AG04450 (cell line): ENCODE measurements at regions not wholly inside any gene's neighbourhood (a gene's known extent, or its start where the extent isn't known, plus 50 kb on each side); places are given as distances from the start of the nearest gene placed in this dataset.

Experiments
- CTCF ChIA-PET: fragments of 300-600, 350-600 bp; formaldehyde crosslinking; extraction: SDS; loops from one replicate; lab custom pipeline; 2022; ENCODE audit warnings: antibody characterized with exemption, inconsistent platforms; lab: Charles Lee
- POLR2A ChIA-PET: fragments of 350-600 bp; formaldehyde crosslinking; extraction: SDS; loops from one replicate; lab custom pipeline; 2021; ENCODE audit warnings: antibody characterized with exemption, inconsistent platforms; lab: Yijun Ruan, JAX
- DNase-seq: peaks from one replicate; pipeline ENCODE4 v3.0.0-alpha.2; 2011; ENCODE audit warnings: low read depth, low spot score
- H3K27ac ChIP-seq: one replicate; pipeline ENCODE4 v1.5.1; 2012; ENCODE audit warnings: low read depth, low read length, control low read depth
- H3K27me3 ChIP-seq: one replicate; pipeline ENCODE4 v1.6.0; 2012; ENCODE audit warnings: low read length; ENCODE audit not compliant: control insufficient read depth, insufficient read depth
- H3K4me3 ChIP-seq: 2 replicates; pipeline ENCODE4 v1.5.1; 2011; ENCODE audit warnings: mild to moderate bottlenecking, low read depth, low read length, control low read depth
- H3K9me3 ChIP-seq: 2 replicates; pipeline ENCODE4 v1.5.1; 2012; ENCODE audit warnings: low read length; ENCODE audit not compliant: control insufficient read depth, insufficient read depth
- TF ChIP-seq, protein P1 (sequence below): IDR thresholded peaks from 2 replicates; pipeline ENCODE4 v1.5.1; 2011; ENCODE audit warnings: low read depth, low read length, control low read depth, inconsistent platforms

DNA sequence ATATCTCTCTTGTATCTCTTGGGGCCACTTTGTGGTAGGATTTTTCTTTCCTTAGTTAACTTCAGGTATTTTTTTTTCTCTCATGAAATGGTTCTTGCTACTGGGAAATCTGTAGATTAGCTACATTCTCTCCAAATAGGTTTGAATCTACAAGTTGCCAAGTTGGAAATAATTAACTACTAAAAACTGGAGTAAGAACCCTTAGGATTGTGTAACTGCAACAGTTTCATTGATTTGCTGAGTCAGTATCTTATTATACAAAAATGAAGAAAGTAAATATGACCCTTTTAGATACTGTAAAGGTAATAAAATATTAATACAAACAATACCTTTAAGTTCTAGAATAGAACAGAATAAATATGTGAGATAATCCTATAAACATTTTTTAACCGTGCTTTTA lies 327.9 kb downstream of the CXXC4 start:
- Histone ChIP-seq H3K4me3 (no peak overlapping the region), H3K9me3 (peaks cover 2% of the 10 kb centered on the region; the same call in 1 of the 2 replicates), H3K27me3 (no peaks in the 10 kb centered on the region), H3K27ac (no peak overlapping the region)
- no peak for DNase-seq
- ChIA-PET POLR2A (no interaction called here), CTCF (no interaction called here)
- TF ChIP-seq, protein P1, sequence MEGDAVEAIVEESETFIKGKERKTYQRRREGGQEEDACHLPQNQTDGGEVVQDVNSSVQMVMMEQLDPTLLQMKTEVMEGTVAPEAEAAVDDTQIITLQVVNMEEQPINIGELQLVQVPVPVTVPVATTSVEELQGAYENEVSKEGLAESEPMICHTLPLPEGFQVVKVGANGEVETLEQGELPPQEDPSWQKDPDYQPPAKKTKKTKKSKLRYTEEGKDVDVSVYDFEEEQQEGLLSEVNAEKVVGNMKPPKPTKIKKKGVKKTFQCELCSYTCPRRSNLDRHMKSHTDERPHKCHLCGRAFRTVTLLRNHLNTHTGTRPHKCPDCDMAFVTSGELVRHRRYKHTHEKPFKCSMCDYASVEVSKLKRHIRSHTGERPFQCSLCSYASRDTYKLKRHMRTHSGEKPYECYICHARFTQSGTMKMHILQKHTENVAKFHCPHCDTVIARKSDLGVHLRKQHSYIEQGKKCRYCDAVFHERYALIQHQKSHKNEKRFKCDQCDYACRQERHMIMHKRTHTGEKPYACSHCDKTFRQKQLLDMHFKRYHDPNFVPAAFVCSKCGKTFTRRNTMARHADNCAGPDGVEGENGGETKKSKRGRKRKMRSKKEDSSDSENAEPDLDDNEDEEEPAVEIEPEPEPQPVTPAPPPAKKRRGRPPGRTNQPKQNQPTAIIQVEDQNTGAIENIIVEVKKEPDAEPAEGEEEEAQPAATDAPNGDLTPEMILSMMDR, result no peak

DNA sequence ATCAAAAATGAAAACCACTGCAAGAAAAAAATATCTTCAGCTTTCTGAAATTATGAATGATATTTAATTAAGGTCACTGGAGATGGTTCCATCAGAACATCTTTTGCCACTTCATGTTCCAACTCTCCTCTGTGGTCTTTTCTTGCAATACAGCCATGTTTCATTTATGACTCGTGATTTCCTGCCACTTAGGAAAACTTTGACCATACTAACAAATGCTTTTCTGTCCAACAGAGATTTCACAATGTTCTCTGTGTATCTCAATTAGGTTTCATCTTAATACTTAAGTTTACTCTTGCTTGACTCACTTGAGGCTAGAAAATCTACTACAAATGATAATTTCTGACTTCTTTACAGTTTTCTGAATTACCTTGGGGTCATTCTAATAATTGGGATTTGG lies 330.9 kb downstream of the CXXC4 start:
- ChIA-PET POLR2A (no interaction called here), CTCF (no interaction called here)
- Histone ChIP-seq H3K4me3 (no peak overlapping the region), H3K27ac (no peak overlapping the region), H3K27me3 (no peaks in the 10 kb centered on the region), H3K9me3 (peaks cover 2% of the 10 kb centered on the region; the same call in 1 of the 2 replicates)
- TF ChIP-seq, protein P1, result no peak
- no peak for DNase-seq

DNA sequence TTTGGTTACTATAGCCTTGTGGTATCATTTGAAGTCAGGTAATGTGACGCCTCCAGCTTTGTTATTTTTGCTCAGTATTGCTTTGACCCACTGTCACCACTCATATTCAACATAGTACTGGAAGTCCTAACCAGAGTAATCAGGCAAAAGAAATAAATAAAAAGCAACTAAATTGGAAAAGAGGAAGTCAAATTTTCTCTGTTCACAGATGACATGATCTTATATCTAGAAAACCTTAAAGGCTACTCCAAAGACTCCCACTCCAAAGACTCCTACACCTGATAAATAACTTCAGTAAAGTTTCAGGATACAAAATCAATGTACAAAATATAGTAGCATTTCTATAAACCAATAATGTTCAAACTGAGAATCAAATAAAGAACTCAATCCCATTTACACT lies 348.6 kb downstream of the CXXC4 start:
- H3K27me3 ChIP-seq, result no peaks in the 10 kb centered on the region
- TF ChIP-seq, protein P1, result no peak
- ChIA-PET CTCF (no interaction called here), POLR2A (no interaction called here)
- H3K27ac ChIP-seq, result no peak overlapping the region
- peaks cover 4% of the 10 kb centered on the region; the same call in 1 of the 2 replicates for H3K9me3 ChIP-seq
- H3K4me3 ChIP-seq, result no peak overlapping the region
- no peak for DNase-seq

DNA sequence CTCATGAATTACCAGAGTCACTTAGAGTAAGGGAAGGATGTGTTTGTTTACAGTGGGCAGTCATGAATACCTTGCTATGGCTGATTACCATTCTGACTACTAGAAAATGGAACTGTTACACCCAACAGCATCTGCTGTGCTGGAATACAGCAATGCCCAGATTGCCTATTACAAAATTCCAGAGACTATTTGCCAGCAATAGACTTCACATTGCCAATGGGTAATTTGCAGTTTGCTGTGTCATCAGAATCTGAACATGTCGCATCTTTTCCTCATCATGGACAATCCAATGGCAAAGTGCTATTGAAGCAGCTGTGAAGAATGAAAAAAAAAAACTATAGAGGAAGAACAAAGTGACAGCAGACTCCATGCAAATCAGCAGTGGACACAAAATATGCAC lies 356.6 kb downstream of the CXXC4 start:
- TF ChIP-seq, protein P1, result no peak
- DNase-seq, result no peak
- ChIA-PET CTCF (no interaction called here), POLR2A (no interaction called here)
- no peak overlapping the region for H3K4me3 ChIP-seq
- H3K9me3 ChIP-seq, result no peaks in the 10 kb centered on the region
- H3K27me3 ChIP-seq, result no peaks in the 10 kb centered on the region
- no peak overlapping the region for H3K27ac ChIP-seq

DNA sequence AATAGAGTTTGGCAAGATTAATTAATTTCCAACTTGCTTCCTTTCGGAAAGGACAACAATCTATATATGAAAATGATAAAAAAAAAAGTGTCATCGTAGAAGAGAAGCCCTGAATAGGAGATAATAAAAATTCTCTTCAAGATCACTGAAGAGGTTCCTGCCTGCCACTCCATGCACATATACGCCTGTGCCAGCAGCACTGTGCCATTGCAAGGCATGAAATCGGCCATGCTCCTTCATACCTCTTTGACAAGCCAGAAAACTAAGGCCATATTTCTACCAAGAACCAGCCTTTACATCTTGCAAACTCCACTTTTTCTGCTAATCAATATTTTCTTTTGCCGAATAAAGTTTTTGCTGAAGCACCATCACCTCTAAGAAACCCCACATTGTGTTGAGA lies 365.5 kb downstream of the CXXC4 start:
- TF ChIP-seq, protein P1, result no peak
- Histone ChIP-seq H3K9me3 (no peaks in the 10 kb centered on the region), H3K27me3 (no peaks in the 10 kb centered on the region), H3K4me3 (no peak overlapping the region), H3K27ac (no peak overlapping the region)
- ChIA-PET CTCF (no interaction called here), POLR2A (no interaction called here)
- DNase-seq, result no peak
